Sigmoid colon (tissue), 6 donors: ENCODE measurements at regions not wholly inside any gene's neighbourhood (a gene's known extent, or its start where the extent isn't known, plus 50 kb on each side); places are given as distances from the start of the nearest gene placed in this dataset.

Experiments used
- DNase-seq: peaks from one replicate; pipeline ENCODE4 v3.0.0-alpha.2; 2019
- H3K27ac ChIP-seq, 4 donors: fragments of 200-600 bp; sonication (generic); one replicate each; pipeline ENCODE4 v1.5.1; 2016 to 2019; ENCODE audit warnings: mild to moderate bottlenecking in 1 of 4
- H3K27me3 ChIP-seq, 3 donors: fragments of 200-600 bp; sonication (generic); one replicate each; pipeline ENCODE4 v1.5.1; 2019; ENCODE audit warnings: mild to moderate bottlenecking in 1 of 3
- H3K36me3 ChIP-seq, 4 donors: fragments of 200-600 bp; sonication (generic); one replicate each; pipeline ENCODE4 v1.5.1; 2016 to 2019
- H3K4me1 ChIP-seq, 4 donors: fragments of 200-600 bp; sonication (generic); one replicate each; pipeline ENCODE4 v1.5.1; 2017 to 2019
- H3K4me3 ChIP-seq, 4 donors: fragments of 200-600 bp; sonication (generic); one replicate each; pipeline ENCODE4 v1.5.1; 2017 to 2019; ENCODE audit warnings: mild to moderate bottlenecking in 2 of 4, moderate library complexity in 1 of 4
- H3K9me3 ChIP-seq, 4 donors: fragments of 200-600 bp in 3 of 4; sonication (generic) in 3 of 4; one replicate each; pipeline versions ENCODE4 v1.5.1 to v1.6.1; 2013 to 2019
- CTCF ChIP-seq, 4 experiments: fragments of 450-650 bp in 3 of 4; fragments of 200-600 bp in 1 of 4; IDR thresholded peaks; one replicate each; pipeline ENCODE4 v1.5.1; 2016 to 2019; ENCODE audit warnings: antibody characterized with exemption in 4 of 4, mild to moderate bottlenecking in 3 of 4, moderate library complexity in 2 of 4
- EP300 ChIP-seq, 4 donors: sonication (generic); formaldehyde crosslinking; IDR thresholded peaks; one replicate each; pipeline ENCODE4 v1.6.1; 2017; ENCODE audit warnings: antibody characterized with exemption in 4 of 4
- POLR2A ChIP-seq, 2 donors: fragments of 450-650 bp; IDR thresholded peaks; one replicate each; pipeline ENCODE4 v1.6.1; 2016; ENCODE audit warnings: antibody characterized with exemption in 2 of 2, mild to moderate bottlenecking in 2 of 2, moderate library complexity in 2 of 2
- POLR2AphosphoS5 ChIP-seq, 4 donors: sonication (generic); formaldehyde crosslinking; IDR thresholded peaks; one replicate each; pipeline ENCODE4 v1.6.1; 2017; ENCODE audit warnings: antibody characterized with exemption in 4 of 4
- WGBS, 2 donors: extraction: QIAGEN DNeasy Blood & Tissue Kit; methylation state at CpG; one replicate each; pipeline ENCODE4 v1.1.7; 2013; 5-methylcytosine and 5-hydroxymethylcytosine counted together
- intact Hi-C: fragments of 100-400 bp; cut with DNase I; formaldehyde crosslinking; loops from one replicate; pipeline ENCODE4 v1.15.1; 2023
- donor health status: healthy with polysubstance abuse.
- donor health status: healthy.

DNA sequence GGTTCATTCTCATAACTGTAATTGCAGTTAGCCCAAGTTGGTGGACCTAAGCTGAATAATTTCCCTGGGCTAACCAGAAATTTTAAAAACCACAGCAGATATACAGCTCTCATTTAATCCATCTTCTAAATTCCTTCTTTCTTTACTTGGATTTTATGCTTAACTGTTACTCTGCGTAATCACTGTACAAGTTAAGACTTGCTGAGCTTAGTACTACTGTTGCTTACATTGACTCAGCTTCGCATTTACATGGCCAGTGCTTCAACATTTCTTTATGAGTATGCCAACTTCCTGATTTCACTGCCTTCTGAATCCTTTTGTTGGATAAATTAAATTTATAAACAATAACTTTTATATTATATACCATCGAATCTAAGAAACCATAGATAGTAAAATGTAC is 147.4 kb downstream of the SLC38A4 start:
- Histone ChIP-seq H3K9me3 (no peaks in the 10 kb centered on the region), H3K4me1 (no peaks in the 10 kb centered on the region), H3K4me3 (no peak overlapping the region), H3K27ac (no peak overlapping the region), H3K27me3 (no peaks in the 10 kb centered on the region), H3K36me3 (no peaks in the 10 kb centered on the region)
- intact Hi-C loops: loop anchor here (5.0 to 10.0 kb wide), 2 partner anchors 146 to 344 kb away; partner anchors contain the start of gene SLC38A4
- TF ChIP-seq POLR2A (IDR thresholded peaks at IDR 0.05) (no peak), POLR2AphosphoS5 (IDR thresholded peaks at IDR 0.05) (no peak), CTCF (IDR thresholded peaks at IDR 0.05) (no peak), EP300 (IDR thresholded peaks at IDR 0.05) (no peak)
- no peak for DNase-seq
- WGBS, 2 donors: 83 to 84% methylated on average over 3 of the region's 3 CpGs

DNA sequence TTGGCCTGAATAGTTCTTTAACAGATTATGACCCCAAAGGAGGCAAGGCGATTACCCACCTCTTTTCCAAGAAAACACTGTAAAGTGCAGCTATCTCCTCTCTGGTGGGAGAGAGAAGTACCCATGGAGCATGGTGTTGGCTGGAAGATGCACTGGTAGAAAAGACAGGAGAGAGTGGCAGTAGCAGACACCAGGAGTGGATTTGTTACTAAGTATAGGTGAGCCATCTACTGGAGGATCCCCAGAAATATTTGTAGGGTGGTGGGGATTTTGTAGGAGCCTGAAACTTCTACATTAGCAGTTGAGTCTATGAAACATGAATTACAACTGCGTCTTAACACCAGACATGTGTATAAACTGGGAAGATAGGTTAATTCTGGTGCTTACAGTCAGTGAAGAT is 148.0 kb downstream of the SLC38A4 start:
- Histone ChIP-seq H3K4me3 (no peak overlapping the region), H3K27ac (no peak overlapping the region), H3K9me3 (no peaks in the 10 kb centered on the region), H3K27me3 (no peaks in the 10 kb centered on the region), H3K4me1 (no peaks in the 10 kb centered on the region), H3K36me3 (no peaks in the 10 kb centered on the region)
- DNase-seq: no peak
- TF ChIP-seq CTCF (IDR thresholded peaks at IDR 0.05) (no peak), EP300 (IDR thresholded peaks at IDR 0.05) (no peak), POLR2AphosphoS5 (IDR thresholded peaks at IDR 0.05) (no peak), POLR2A (IDR thresholded peaks at IDR 0.05) (no peak)
- WGBS, 2 donors: 92 to 94% methylated on average over 2 of the region's 2 CpGs
- intact Hi-C loops: loop anchor here (5.0 to 10.0 kb wide), 2 partner anchors 147 to 345 kb away; partner anchors contain the start of gene SLC38A4

GRCh38 chr12:46676797-46677520 is 148.8 kb downstream of the SLC38A4 start:
- 63 to 92% methylated on average over 7 of the region's 7 CpGs for WGBS, 2 donors
- TF ChIP-seq POLR2AphosphoS5 (IDR thresholded peaks at IDR 0.05) (no peak), EP300 (IDR thresholded peaks at IDR 0.05) (no peak), CTCF (IDR thresholded peaks at IDR 0.05) (no peak), POLR2A (IDR thresholded peaks at IDR 0.05) (no peak)
- no peaks in the 10 kb centered on the region for H3K27me3 ChIP-seq

DNA sequence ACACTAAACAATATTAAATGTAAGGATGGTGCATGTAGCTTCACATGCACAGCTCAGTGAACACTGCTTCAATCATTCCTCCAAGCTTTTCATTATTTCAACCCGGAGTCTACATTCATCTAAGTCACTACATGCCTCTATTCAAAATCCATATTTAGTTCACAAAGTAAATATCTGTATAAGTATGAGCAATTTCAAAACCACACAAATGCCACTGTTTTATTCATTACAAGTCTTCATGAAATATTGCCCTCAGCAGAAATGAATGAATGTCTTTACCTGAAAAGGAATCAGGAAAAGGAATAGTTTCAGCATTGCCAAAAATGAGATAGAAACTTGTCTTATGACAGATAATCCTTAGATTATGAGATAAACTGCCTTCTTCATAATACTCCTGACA is 149.4 kb downstream of the SLC38A4 start:
- Histone ChIP-seq H3K27me3 (no peaks in the 10 kb centered on the region), H3K36me3 (no peaks in the 10 kb centered on the region), H3K27ac (no peak overlapping the region), H3K4me3 (no peak overlapping the region), H3K9me3 (no peaks in the 10 kb centered on the region), H3K4me1 (peaks cover 0 to 2% (median 0%) of the 10 kb centered on the region in 4 donors)
- no peak for DNase-seq
- TF ChIP-seq EP300 (IDR thresholded peaks at IDR 0.05) (no peak), CTCF (IDR thresholded peaks at IDR 0.05) (no peak), POLR2AphosphoS5 (IDR thresholded peaks at IDR 0.05) (no peak), POLR2A (IDR thresholded peaks at IDR 0.05) (no peak)
- intact Hi-C loops: loop anchor here (5.0 to 10.0 kb wide), 2 partner anchors 148 to 346 kb away; partner anchors contain the start of gene SLC38A4
- 57 to 75% methylated on average over 1 of the region's 1 CpG for WGBS, 2 donors

More at GRCh38 chr12:46676797-46677520, 148.8 kb downstream of the SLC38A4 start:
- Histone ChIP-seq H3K36me3 (no peaks in the 10 kb centered on the region), H3K4me3 (no peak overlapping the region), H3K27ac (no peak overlapping the region), H3K4me1 (no peaks in the 10 kb centered on the region), H3K9me3 (no peaks in the 10 kb centered on the region)
- no peak for DNase-seq
- intact Hi-C loops: loop anchor here (5.0 to 10.0 kb wide), 2 partner anchors 148 to 345 kb away; partner anchors contain the start of gene SLC38A4
